ENCODE measurements at regions not wholly inside any gene's neighbourhood (a gene's known extent, or its start where the extent isn't known, plus 50 kb on each side); places are given as distances from the start of the nearest gene placed in this dataset.

DNA sequence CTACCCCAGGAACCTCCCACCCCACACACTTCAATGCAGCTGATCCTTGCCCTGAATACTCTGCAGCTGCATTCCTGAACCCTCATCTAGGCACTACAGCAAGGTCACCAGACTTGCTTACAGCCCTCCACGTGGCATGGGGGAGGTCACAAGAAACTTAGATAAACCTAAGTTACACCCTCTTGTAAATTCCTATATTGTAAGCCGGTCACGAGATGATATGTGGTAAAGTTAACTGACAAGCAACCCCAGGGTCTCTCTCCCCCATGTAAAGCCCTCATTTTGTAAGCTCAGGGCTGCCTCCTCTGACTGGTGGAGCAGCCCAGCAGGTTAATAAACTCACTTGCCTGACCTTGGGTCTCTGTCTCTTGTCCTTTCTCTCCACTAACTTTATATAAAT is 570.7 kb downstream of the PCDH7 start:
- no peak for TF ChIP-seq POLR2A (IDR thresholded peaks at IDR 0.05; ENCODE audit: control extremely low read depth in 1 of 2, low read depth in 2 of 2, low read length in 2 of 2)
- no peak for TF ChIP-seq CTCF (IDR thresholded peaks at IDR 0.05; ENCODE audit: control extremely low read depth in 1 of 3, insufficient read depth in 1 of 3, low read depth in 1 of 3, low read length in 3 of 3)
- TF ChIP-seq FOSL1 (IDR thresholded peaks at IDR 0.05; ENCODE audit: insufficient read depth, low read depth, low read length), result no peak
- TF ChIP-seq TBP (IDR thresholded peaks at IDR 0.05; ENCODE audit: low read depth, low read length), result no peak
- TF ChIP-seq HDAC2 (IDR thresholded peaks at IDR 0.05; ENCODE audit: borderline replicate concordance in 1 of 2, low read depth in 2 of 2, low read length in 2 of 2), result no peak
- TF ChIP-seq YY1 (IDR thresholded peaks at IDR 0.05; ENCODE audit: low read depth, low read length), result no peak
- TF ChIP-seq SP2 (IDR thresholded peaks at IDR 0.05; ENCODE audit: low read length), result no peak
- no peak for TF ChIP-seq GABPA (IDR thresholded peaks at IDR 0.05; ENCODE audit: borderline replicate concordance, insufficient read depth, low read length)
- TF ChIP-seq EP300 (IDR thresholded peaks at IDR 0.05; ENCODE audit: borderline replicate concordance in 1 of 2, low read depth in 2 of 2, low read length in 2 of 2), result no peak
- no peak for TF ChIP-seq KDM5A (IDR thresholded peaks at IDR 0.05; ENCODE audit: low read length)
- TF ChIP-seq JUN (IDR thresholded peaks at IDR 0.05; ENCODE audit: low read depth, low read length), result no peak
- TF ChIP-seq CREB1 (IDR thresholded peaks at IDR 0.05), result no peak
